ENCODE measurements at regions not wholly inside any gene's neighbourhood (a gene's known extent, or its start where the extent isn't known, plus 50 kb on each side); places are given as distances from the start of the nearest gene placed in this dataset.

DNA sequence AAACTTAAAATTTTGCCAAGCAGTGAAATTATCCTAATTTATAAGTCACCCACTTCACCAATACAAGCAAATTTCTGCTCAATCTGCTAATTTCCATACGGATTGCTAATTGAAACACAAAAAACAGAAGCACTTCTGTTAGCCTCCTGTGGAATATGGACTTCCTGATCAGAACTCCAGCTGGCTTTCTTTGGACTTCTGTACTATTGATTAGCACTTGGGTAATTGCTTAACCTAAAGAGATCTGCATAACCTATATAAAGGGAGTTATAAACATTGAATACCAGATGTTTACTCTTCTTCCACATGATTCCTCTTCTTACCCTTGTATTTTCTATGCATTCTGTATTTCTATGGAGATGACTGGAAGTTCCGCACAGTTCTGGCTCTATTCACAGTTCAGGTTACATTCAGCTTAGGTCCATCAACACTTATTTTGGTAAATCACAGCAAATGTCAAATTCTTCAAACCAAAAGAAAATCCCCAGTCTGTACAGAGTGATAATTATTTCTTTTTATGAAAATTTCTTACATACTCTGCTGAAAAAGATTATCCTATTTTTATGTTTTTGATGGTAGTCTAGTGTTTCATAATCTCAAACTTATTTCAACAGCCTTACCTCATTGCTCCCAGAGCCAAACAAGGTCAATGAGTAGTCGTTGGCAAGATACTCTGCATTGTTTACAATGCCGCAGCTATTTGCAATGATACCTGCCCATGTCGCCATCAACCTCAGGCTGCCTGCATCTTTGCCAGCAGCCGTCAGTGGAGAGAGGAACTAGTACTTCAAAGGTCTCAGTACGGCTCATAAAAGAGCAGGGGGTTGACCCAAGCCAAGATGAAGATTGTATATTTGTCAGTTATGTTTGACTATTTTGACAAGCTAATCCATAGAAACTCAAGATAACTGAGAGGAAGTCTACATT lies 225.6 kb downstream of the AHR start:
- no peak for DNase-seq

DNA sequence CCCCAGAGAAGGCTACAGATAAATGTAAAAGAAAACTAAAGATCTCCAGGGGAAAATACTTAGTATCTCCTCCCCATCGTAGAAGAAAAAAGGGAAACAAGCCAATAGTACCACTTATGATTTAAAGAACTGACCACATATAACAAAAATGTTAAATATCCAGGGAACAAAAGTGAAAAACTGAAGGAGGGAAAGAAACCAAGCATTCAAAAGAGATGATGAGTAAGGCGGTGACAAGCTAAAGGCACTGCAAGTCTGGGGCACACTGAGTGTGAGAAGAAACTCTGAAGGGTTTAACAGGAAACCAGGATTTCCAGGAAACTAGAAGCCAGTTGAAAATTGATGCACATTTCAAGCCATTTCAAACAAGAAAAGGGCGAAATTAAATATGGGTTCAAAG lies 226.3 kb downstream of the AHR start:
- DNase-seq, result no peak

GRCh38 chr7:17526621-17527020 lies 228.2 kb downstream of the AHR start:
- DNase-seq, result no peak

GRCh38 chr7:17528636-17529035 lies 230.2 kb downstream of the AHR start:
- no peak for DNase-seq

GRCh38 chr7:17530244-17530643 lies 231.8 kb downstream of the AHR start:
- DNase-seq, result no peak

- no peak for DNase-seq
Measured at GRCh38 chr7:17530741-17531421, 232.4 kb downstream of the AHR start.

DNA sequence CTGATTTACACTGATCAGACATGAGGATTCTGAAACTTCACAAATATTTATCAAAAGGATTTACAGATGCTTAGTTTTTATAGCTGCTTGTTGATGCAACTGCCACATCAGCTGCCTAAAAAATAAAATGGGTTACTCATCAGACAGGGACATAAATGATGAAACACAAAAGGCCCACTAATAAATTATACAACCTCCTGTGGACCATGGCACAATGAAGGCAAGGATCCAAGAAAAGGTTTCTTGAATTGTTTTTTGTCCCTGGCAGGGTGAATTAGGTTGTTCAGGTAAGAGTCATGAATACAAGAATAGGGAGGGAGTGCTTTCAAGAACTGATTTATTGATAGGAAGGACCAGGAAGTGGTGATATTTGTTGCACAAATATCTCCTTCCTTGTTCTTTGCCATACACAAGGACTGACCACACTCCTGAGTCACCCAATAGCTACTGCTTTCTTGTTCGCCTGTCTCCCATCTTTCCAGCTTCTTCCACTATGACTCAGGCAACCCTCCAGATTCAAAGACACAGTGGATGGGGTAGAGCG lies 234.5 kb downstream of the AHR start:
- DNase-seq, result no peak

- DNase-seq, result no peak
Measured at GRCh38 chr7:17534348-17534747, 235.9 kb downstream of the AHR start.

- no peak for DNase-seq
Measured at GRCh38 chr7:17535776-17536175, 237.3 kb downstream of the AHR start.

DNA sequence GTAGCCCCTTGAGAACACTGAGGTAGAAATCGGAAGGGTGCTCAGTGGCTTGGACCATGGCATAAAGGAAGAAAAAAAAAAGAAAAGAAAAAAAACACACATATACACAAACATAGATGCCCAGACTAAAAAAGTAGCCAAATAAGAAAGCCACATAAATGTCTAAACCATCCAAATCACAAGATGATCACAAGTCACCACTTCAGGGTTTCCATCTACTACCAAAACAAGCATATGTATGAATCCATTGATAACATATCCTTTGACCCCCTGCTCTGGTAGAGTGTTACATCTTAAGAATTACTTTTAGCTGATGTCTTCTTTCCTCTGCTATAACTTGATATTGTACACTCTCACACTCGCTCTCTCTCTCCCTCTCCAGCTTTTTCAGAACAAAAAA lies 245.9 kb downstream of the AHR start:
- no peak for DNase-seq

GRCh38 chr7:17545348-17545747 lies 246.9 kb downstream of the AHR start:
- DNase-seq, result no peak

DNA sequence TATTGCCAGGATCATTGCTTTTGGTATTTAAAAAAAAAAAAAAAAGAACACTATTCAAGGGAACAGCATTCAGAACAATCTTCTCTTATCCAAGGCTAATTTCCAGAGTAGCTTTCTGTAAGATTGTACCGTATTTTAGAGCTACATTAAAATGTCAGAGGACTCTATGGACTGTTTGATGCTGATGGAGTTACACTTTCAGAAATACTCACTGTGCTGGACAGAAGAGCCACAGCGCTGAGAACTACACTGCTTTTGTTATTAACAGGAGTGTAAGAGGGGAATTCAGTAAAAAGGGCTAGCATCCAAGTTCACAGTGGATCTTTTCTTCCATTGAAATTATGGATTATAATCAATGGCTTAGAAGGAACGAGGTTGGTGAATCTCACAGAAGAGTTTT lies 247.7 kb downstream of the AHR start:
- DNase-seq, result no peak

DNA sequence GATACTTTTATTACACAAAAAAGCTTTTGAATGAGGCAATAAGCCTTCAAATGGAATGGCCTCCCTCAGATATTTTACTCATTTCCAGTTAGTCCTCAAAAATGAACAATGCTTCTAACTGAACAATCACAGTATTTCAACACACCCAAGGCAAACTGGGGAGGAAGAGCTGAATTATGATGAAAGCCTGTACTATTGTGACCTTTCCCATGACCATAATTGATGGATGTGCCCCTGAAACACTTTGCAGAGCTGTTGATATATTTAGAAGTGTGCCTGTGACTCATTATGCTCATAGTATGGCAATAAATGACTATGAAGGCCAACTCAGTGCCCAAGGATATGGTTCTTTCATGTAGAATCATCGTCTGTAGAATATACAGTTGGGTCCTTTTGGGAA lies 248.1 kb downstream of the AHR start:
- no peak for DNase-seq

- no peak for DNase-seq
Measured at GRCh38 chr7:17548014-17548653, 249.7 kb downstream of the AHR start.

- DNase-seq, result no peak
Measured at GRCh38 chr7:17549406-17549805, 251.0 kb downstream of the AHR start.

- DNase-seq, result no peak
Measured at GRCh38 chr7:17552373-17552772, 253.9 kb downstream of the AHR start.

GRCh38 chr7:17552952-17553351 lies 254.5 kb downstream of the AHR start:
- no peak for DNase-seq

GRCh38 chr7:17554341-17555015 lies 256.0 kb downstream of the AHR start:
- no peak for DNase-seq

GRCh38 chr7:17556247-17556956 lies 257.9 kb downstream of the AHR start:
- DNase-seq, result no peak

DNA sequence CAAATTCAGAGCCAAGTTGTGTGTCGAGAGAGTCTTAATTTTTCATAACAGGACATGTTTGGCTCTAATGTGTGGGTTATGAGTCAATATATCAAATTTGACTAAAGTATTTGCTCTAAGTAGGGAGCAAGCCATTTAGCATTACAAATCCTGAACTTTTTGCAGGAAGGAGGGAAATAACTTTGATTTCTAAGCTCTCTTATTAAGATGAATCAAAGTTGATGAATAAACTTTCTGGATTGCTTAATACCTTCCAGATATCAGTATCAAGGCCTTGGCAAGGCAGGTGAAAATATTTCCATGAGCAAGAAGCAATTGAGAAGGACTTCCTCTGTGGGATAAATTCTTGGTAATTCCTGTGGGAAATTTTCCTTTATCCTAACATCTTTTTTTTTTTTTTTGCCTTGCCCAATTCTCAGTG lies 258.8 kb downstream of the AHR start:
- no peak for DNase-seq

DNA sequence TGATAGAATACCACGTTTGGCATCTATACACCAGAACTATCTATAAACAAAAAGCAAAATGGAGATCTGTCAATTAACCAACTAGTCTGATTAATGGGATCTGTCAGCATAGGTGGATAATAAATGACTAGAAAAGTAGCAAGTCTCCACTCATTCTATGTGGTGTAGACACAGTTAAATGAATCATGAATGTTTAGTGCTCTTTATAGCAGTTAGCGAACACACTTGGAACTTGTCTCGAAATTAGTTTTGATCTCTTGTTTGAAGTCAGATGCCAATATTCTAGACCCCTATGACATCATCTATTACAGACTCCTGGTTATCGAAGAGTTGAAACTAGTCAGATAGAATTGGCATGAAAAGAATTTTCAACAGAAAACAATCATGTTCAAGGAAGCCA lies 259.7 kb downstream of the AHR start:
- DNase-seq, result no peak
